HepG2 (cell line): ENCODE measurements at regions not wholly inside any gene's neighbourhood (a gene's known extent, or its start where the extent isn't known, plus 50 kb on each side); places are given as distances from the start of the nearest gene placed in this dataset.

Source experiments
- ATAC-seq: fragments of 200-7000 bp; cut with Tn5 transposase; 3 replicates; pipeline ENCODE4 v1.9.1; 2020; ENCODE audit warnings: mild to moderate bottlenecking, moderate library complexity
- BruUV-seq: library from RNA; stranded (reverse); fragments of 400-500 nt; replicated peaks from 2 replicates; lab custom pipeline; 2021; lab: Mats Ljungman, UMichigan
- CTCF ChIA-PET: fragments of 300-600 bp; formaldehyde crosslinking; extraction: SDS; loops from one replicate; lab custom pipeline; 2021; ENCODE audit warnings: low total read pairs, inconsistent platforms, low intra/inter-chr PET ratio; lab: Yijun Ruan, JAX
- POLR2A ChIA-PET: fragments of 350-600 bp; sonication (Branson Sonifier 250); formaldehyde crosslinking; loops from one replicate; lab custom pipeline; 2020; ENCODE audit warnings: antibody characterized with exemption, inconsistent platforms; lab: Yijun Ruan, JAX
- DNase-seq: peaks from one replicate; pipeline ENCODE4 v3.0.0-alpha.2; 2015; ENCODE audit warnings: low spot score
- FAIRE-seq: peaks from 3 replicates; lab custom pipeline; 2011; peaks lifted over from hg19 to GRCh38; lab: Jason Lieb, UNC
- H2AFZ ChIP-seq: one replicate; pipeline ENCODE4 v1.6.1; 2011; ENCODE audit warnings: low read length, inconsistent platforms
- H3K27ac ChIP-seq: fragments of 300-600 bp; 3 replicates; pipeline ENCODE4 v1.8.0; 2011; ENCODE audit warnings: mixed run types, mild to moderate bottlenecking, mixed read lengths, low read length, inconsistent platforms; ENCODE audit not compliant: insufficient read depth; ENCODE audit errors: extremely low read length
- H3K27me3 ChIP-seq, 2 experiments: fragments of 200-600 bp in 1 of 2; 2 replicates in 1 of 2; 3 replicates in 1 of 2; pipeline versions ENCODE4 v1.6.0 to v1.8.0; 2011; ENCODE audit warnings: low read length in 2 of 2, mild to moderate bottlenecking in 2 of 2, moderate library complexity in 2 of 2, inconsistent platforms in 1 of 2; ENCODE audit not compliant: insufficient read depth in 2 of 2, control insufficient read depth in 1 of 2
- H3K36me3 ChIP-seq, 2 experiments: fragments of 200-600 bp in 1 of 2; replicated peaks in 1 of 2; 2 replicates in 1 of 2; 3 replicates in 1 of 2; pipeline versions ENCODE4 v1.5.1 to v1.8.0; 2011; ENCODE audit warnings: low read length in 2 of 2, inconsistent platforms in 1 of 2; ENCODE audit not compliant: insufficient read depth in 2 of 2, control insufficient read depth in 1 of 2
- H3K4me1 ChIP-seq: 2 replicates; pipeline ENCODE4 v1.5.1; 2012; ENCODE audit warnings: low read length, inconsistent platforms; ENCODE audit not compliant: insufficient read depth
- H3K4me2 ChIP-seq: 2 replicates; pipeline ENCODE4 v1.6.0; 2011; ENCODE audit warnings: low read depth, low read length, inconsistent platforms
- H3K4me3 ChIP-seq, 3 experiments: fragments of 200-600 bp in 1 of 3; sonication (generic), shearing (Covaris generic) in 1 of 3; replicated peaks in 1 of 3; 2 replicates each; pipeline ENCODE4 v1.5.1; 2011 to 2016; ENCODE audit warnings: low read length in 3 of 3, inconsistent platforms in 2 of 3, low read depth in 2 of 3, mild to moderate bottlenecking in 2 of 3, control low read depth in 1 of 3, mixed read lengths in 1 of 3; ENCODE audit not compliant: insufficient read depth in 1 of 3
- H3K79me2 ChIP-seq: one replicate; pipeline ENCODE4 v1.6.1; 2011; ENCODE audit warnings: low read length, inconsistent platforms; ENCODE audit not compliant: insufficient read depth
- H3K9ac ChIP-seq: 2 replicates; pipeline ENCODE4 v1.6.0; 2011; ENCODE audit warnings: mild to moderate bottlenecking, low read depth, low read length, inconsistent platforms; ENCODE audit not compliant: insufficient read depth
- H3K9me3 ChIP-seq: 2 replicates; pipeline ENCODE4 v1.5.1; 2012; ENCODE audit warnings: mild to moderate bottlenecking, low read length
- H4K20me1 ChIP-seq: 2 replicates; pipeline ENCODE4 v1.6.0; 2011; ENCODE audit warnings: inconsistent platforms, mild to moderate bottlenecking, low read length, moderate library complexity; ENCODE audit not compliant: insufficient read depth
- HMGXB3 ChIP-seq: sonication (generic); formaldehyde crosslinking; IDR thresholded peaks from 2 replicates; pipeline ENCODE4 v1.4.0; 2020; ENCODE audit warnings: missing genetic modification reagents, borderline replicate concordance
- ZNF142 ChIP-seq: sonication (generic); formaldehyde crosslinking; IDR thresholded peaks from 2 replicates; pipeline ENCODE4 v1.4.0; 2020; ENCODE audit warnings: missing genetic modification reagents
- WGBS: methylation state at CpG from one replicate; pipeline ENCODE4 v1.1.6; 2017; ENCODE audit warnings: low lambda C conversion rate; 5-methylcytosine and 5-hydroxymethylcytosine counted together
- in situ Hi-C: cut with HindIII; loops from 2 replicates; pipeline ENCODE4 v1.10.0; 2017; ENCODE audit warnings: low pct_unique_long_range_greater_than_20kb; ENCODE audit not compliant: extremely low pct_ligation_motif_present
- intact Hi-C: fragments of 100-400 bp; cut with micrococcal nuclease; formaldehyde crosslinking; loops from one replicate; pipeline ENCODE4 v1.10.0; 2022; ENCODE audit not compliant: unreplicated experiment

GRCh38 chr5:68161156-68161555 lies 54.4 kb upstream of the PIK3R1 start (continued):
- no peak for TF ChIP-seq ZNF142 (CRISPR knock-in tag)

- ChIA-PET POLR2A (no interaction called here), CTCF (no interaction called here)
- Histone ChIP-seq H3K9me3 (no peaks in the 10 kb centered on the region), H3K4me3 (no peak overlapping the region), H3K4me2 (no peak overlapping the region), H3K9ac (no peak overlapping the region), H3K4me1 (no peaks in the 10 kb centered on the region), H4K20me1 (no peaks in the 10 kb centered on the region), H3K27ac (no peak overlapping the region), H3K79me2 (no peaks in the 10 kb centered on the region), H3K36me3 (no peaks in the 10 kb centered on the region), H2AFZ (no peak overlapping the region), H3K27me3 (no peaks in the 10 kb centered on the region; a peak in 1 of 5 replicates)
- WGBS, result 78% methylated on average over 14 of the region's 14 CpGs
- DNase-seq (no peak), ATAC-seq (no peak), FAIRE-seq (no peak)
- intact Hi-C loops, result no loop called here
- in situ Hi-C loops, result no loop called here
- BruUV-seq, result no TSS peak
- no peak for TF ChIP-seq HMGXB3 (CRISPR knock-in tag)
These were observed 56.2 kb upstream of the PIK3R1 start for GRCh38 chr5:68159224-68159951.
